ENCODE measurements at regions not wholly inside any gene's neighbourhood (a gene's known extent, or its start where the extent isn't known, plus 50 kb on each side); places are given as distances from the start of the nearest gene placed in this dataset.

- no peak for TF ChIP-seq CTCF (IDR thresholded peaks at IDR 0.05)
- no peak for TF ChIP-seq EZH2phosphoT487 (IDR thresholded peaks at IDR 0.05)
- TF ChIP-seq EZH2 (IDR thresholded peaks at IDR 0.05): no peak
These were observed 292.9 kb upstream of the MYT1L start for GRCh38 chr2:2623939-2624338.
